HG02852 (cell line): ENCODE measurements at regions not wholly inside any gene's neighbourhood (a gene's known extent, or its start where the extent isn't known, plus 50 kb on each side); places are given as distances from the start of the nearest gene placed in this dataset.

ENCODE experiments used
- ATAC-seq: cut with Tn5 transposase; IDR thresholded peaks from one replicate; pipeline ENCODE4 v1.9.1; 2021; ENCODE audit warnings: mild to moderate bottlenecking, moderate library complexity; ENCODE audit not compliant: unreplicated experiment

GRCh38 chr12:125738211-125738610 lies 673.0 kb downstream of the AACS start:
- ATAC-seq = no peak

- ATAC-seq = no peak
Measured at GRCh38 chr12:125742413-125742812, 677.2 kb downstream of the AACS start.

GRCh38 chr12:125744201-125744600 lies 679.0 kb downstream of the AACS start:
- ATAC-seq = no peak

GRCh38 chr12:125755512-125755911 lies 690.3 kb downstream of the AACS start:
- ATAC-seq = no peak

GRCh38 chr12:125766091-125766490 lies 700.9 kb downstream of the AACS start:
- no peak for ATAC-seq

- ATAC-seq = no peak
Measured at GRCh38 chr12:125772403-125772802, 707.2 kb downstream of the AACS start.

GRCh38 chr12:125773033-125773640 lies 707.9 kb downstream of the AACS start:
- ATAC-seq = peak; percentile 73

GRCh38 chr12:125775507-125775906 lies 710.3 kb downstream of the AACS start:
- no peak for ATAC-seq

GRCh38 chr12:125776212-125776611 lies 711.0 kb downstream of the AACS start:
- no peak for ATAC-seq

GRCh38 chr12:125786143-125786542 lies 720.9 kb downstream of the AACS start:
- ATAC-seq = no peak

- no peak for ATAC-seq
Measured at GRCh38 chr12:125794401-125794800, 729.2 kb downstream of the AACS start.

GRCh38 chr12:125797421-125798175 lies 732.4 kb downstream of the AACS start:
- ATAC-seq = no peak

GRCh38 chr12:125804660-125805059 lies 739.4 kb downstream of the AACS start:
- ATAC-seq = no peak

- ATAC-seq = no peak
Measured at GRCh38 chr12:125824276-125824675, 759.0 kb downstream of the AACS start.

GRCh38 chr12:125835852-125836251 lies 770.6 kb downstream of the AACS start:
- no peak for ATAC-seq

GRCh38 chr12:125836647-125837046 lies 771.4 kb downstream of the AACS start:
- ATAC-seq = no peak

- ATAC-seq = no peak
Measured at GRCh38 chr12:125841332-125841731, 776.1 kb downstream of the AACS start.

- ATAC-seq = no peak
Measured at GRCh38 chr12:125852116-125852515, 786.9 kb downstream of the AACS start.

GRCh38 chr12:125852679-125853078 lies 787.4 kb downstream of the AACS start:
- ATAC-seq = no peak

GRCh38 chr12:125853670-125854069 lies 788.4 kb downstream of the AACS start:
- no peak for ATAC-seq

- ATAC-seq = no peak
Measured at GRCh38 chr12:125856366-125856765, 791.1 kb downstream of the AACS start.

- ATAC-seq = no peak
Measured at GRCh38 chr12:125856896-125857295, 791.7 kb downstream of the AACS start.
